Fibroblast of mammary gland (primary cell): ENCODE measurements at regions not wholly inside any gene's neighbourhood (a gene's known extent, or its start where the extent isn't known, plus 50 kb on each side); places are given as distances from the start of the nearest gene placed in this dataset.

ENCODE experiments used
- DNase-seq: peaks from one replicate; pipeline ENCODE4 v3.0.0-alpha.2; 2010; ENCODE audit warnings: low read depth
- H3K4me3 ChIP-seq: 2 replicates; pipeline ENCODE4 v1.5.1; 2011; ENCODE audit warnings: low read depth, mild to moderate bottlenecking, low read length, moderate library complexity; ENCODE audit not compliant: control insufficient read depth
- TF ChIP-seq, protein P1 (sequence below): conservative IDR thresholded peaks from 2 replicates; pipeline ENCODE4 v1.5.1; 2011; ENCODE audit warnings: low read depth, low read length, inconsistent platforms; ENCODE audit not compliant: control insufficient read depth, insufficient read depth

- no peak overlapping the region for H3K4me3 ChIP-seq
- DNase-seq: no peak
- TF ChIP-seq, protein P1, sequence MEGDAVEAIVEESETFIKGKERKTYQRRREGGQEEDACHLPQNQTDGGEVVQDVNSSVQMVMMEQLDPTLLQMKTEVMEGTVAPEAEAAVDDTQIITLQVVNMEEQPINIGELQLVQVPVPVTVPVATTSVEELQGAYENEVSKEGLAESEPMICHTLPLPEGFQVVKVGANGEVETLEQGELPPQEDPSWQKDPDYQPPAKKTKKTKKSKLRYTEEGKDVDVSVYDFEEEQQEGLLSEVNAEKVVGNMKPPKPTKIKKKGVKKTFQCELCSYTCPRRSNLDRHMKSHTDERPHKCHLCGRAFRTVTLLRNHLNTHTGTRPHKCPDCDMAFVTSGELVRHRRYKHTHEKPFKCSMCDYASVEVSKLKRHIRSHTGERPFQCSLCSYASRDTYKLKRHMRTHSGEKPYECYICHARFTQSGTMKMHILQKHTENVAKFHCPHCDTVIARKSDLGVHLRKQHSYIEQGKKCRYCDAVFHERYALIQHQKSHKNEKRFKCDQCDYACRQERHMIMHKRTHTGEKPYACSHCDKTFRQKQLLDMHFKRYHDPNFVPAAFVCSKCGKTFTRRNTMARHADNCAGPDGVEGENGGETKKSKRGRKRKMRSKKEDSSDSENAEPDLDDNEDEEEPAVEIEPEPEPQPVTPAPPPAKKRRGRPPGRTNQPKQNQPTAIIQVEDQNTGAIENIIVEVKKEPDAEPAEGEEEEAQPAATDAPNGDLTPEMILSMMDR: no peak
These were observed 62.9 kb upstream of the NDST3 start for GRCh38 chr4:117971403-117971802.

- no peak for DNase-seq
- TF ChIP-seq, protein P1: no peak
- H3K4me3 ChIP-seq: no peak overlapping the region
These were observed 50.5 kb upstream of the NDST3 start for GRCh38 chr4:117983541-117984365.

DNA sequence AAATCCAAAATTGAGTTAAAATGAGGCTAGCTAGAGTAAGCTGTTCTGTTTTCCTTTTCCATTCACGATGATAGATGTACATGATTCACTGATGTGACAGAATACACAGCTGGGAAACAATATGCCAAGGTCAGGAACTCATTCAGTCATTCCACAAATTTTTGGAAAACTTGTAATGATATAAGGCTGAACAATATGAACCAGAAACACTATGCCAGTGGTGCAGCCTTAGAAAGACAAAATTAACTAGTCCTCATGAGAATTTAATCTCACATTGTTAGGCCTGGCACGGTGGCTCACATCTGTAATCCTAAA lies 50.0 kb upstream of the NDST3 start:
- DNase-seq: no peak
- no peak overlapping the region for H3K4me3 ChIP-seq
- TF ChIP-seq, protein P1: no peak
